ENCODE measurements at regions not wholly inside any gene's neighbourhood (a gene's known extent, or its start where the extent isn't known, plus 50 kb on each side); places are given as distances from the start of the nearest gene placed in this dataset.

GRCh38 chr9:31135567-31135966 lies 1248.9 kb upstream of the ACO1 start:
- 48 to 58% (median 51%) methylated on average over 3 of the region's 3 CpGs for WGBS, 3 donors
- intact Hi-C loops (cut with DNase I), result no loop called here

GRCh38 chr9:31136524-31136923 lies 1247.9 kb upstream of the ACO1 start:
- no peak for TF ChIP-seq POLR2A (IDR thresholded peaks at IDR 0.05)
- no peak for TF ChIP-seq CTCF (IDR thresholded peaks at IDR 0.05)
- no peak for TF ChIP-seq EP300 (IDR thresholded peaks at IDR 0.05)
- Histone ChIP-seq H3K27ac (no peak overlapping the region), H3K9me3 (no peaks in the 10 kb centered on the region), H3K4me3 (no peak overlapping the region), H3K4me1 (ENCODE audit: insufficient read depth) (peaks cover 2% of the 10 kb centered on the region), H3K27me3 (no peaks in the 10 kb centered on the region), H3K36me3 (no peaks in the 10 kb centered on the region)
- intact Hi-C loops (cut with DNase I), result no loop called here
- no peak for DNase-seq
- WGBS, 3 donors, result 93 to 98% (median 95%) methylated on average over 2 of the region's 2 CpGs

More at GRCh38 chr9:31135567-31135966, 1248.9 kb upstream of the ACO1 start:
- Histone ChIP-seq H3K4me1 (ENCODE audit: insufficient read depth) (peaks cover 2% of the 10 kb centered on the region), H3K9me3 (no peaks in the 10 kb centered on the region), H3K36me3 (no peaks in the 10 kb centered on the region), H3K27me3 (no peaks in the 10 kb centered on the region), H3K4me3 (no peak overlapping the region), H3K27ac (no peak overlapping the region)
- no peak for TF ChIP-seq CTCF (IDR thresholded peaks at IDR 0.05)
- TF ChIP-seq EP300 (IDR thresholded peaks at IDR 0.05), result no peak
- TF ChIP-seq POLR2A (IDR thresholded peaks at IDR 0.05), result no peak
- no peak for DNase-seq

GRCh38 chr9:31137176-31138160 lies 1247.0 kb upstream of the ACO1 start:
- no peaks in the 10 kb centered on the region for H3K9me3 ChIP-seq
- H3K27me3 ChIP-seq, result no peaks in the 10 kb centered on the region
- H3K4me1 ChIP-seq (ENCODE audit: insufficient read depth), result peaks cover 2% of the 10 kb centered on the region
- TF ChIP-seq CTCF (IDR thresholded peaks at IDR 0.05), result no peak
- no peak for TF ChIP-seq EP300 (IDR thresholded peaks at IDR 0.05)
- TF ChIP-seq POLR2A (IDR thresholded peaks at IDR 0.05), result no peak
- DNase-seq, result peak in 1 of 5 donors; percentile 20
- intact Hi-C loops (cut with DNase I), result no loop called here
- H3K4me3 ChIP-seq, result no peak overlapping the region
- no peaks in the 10 kb centered on the region for H3K36me3 ChIP-seq
- WGBS, 3 donors, result 4 to 19% (median 9%) methylated on average over 6 of the region's 6 CpGs
- H3K27ac ChIP-seq, result no peak overlapping the region

- Histone ChIP-seq H3K4me3 (no peak overlapping the region), H3K27me3 (no peaks in the 10 kb centered on the region), H3K9me3 (no peaks in the 10 kb centered on the region), H3K36me3 (no peaks in the 10 kb centered on the region), H3K4me1 (ENCODE audit: insufficient read depth) (peaks cover 2% of the 10 kb centered on the region), H3K27ac (no peak overlapping the region)
- WGBS, 3 donors, result 14 to 15% (median 14%) methylated on average over 1 of the region's 1 CpG
- intact Hi-C loops (cut with DNase I), result no loop called here
- TF ChIP-seq POLR2A (IDR thresholded peaks at IDR 0.05) (no peak), CTCF (IDR thresholded peaks at IDR 0.05) (no peak), EP300 (IDR thresholded peaks at IDR 0.05) (no peak)
- DNase-seq, result no peak
Observed at GRCh38 chr9:31140316-31140715, 1244.1 kb upstream of the ACO1 start.

Data from ovary (tissue), 7 donors.